ENCODE measurements at regions not wholly inside any gene's neighbourhood (a gene's known extent, or its start where the extent isn't known, plus 50 kb on each side); places are given as distances from the start of the nearest gene placed in this dataset.

DNA sequence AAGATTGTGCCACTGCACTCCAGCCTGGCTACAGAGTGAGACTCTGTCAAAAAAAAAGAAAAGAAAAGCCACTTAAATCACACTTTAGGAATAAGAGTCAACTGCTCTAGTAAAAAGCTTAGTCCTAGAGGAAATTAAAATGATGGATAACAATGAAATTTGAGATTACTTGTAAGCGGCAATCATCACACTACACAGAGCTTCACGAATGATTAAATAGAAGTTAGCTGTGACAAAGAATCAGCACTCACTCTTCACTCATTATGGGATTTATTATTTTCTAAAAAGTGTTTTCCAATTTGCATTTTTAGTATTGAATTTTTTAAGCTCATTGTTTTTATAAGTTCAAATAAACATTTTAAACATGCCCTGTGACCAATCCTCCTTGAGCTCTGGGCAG is 718.0 kb downstream of the UTRN start:
- TF ChIP-seq, protein P1, sequence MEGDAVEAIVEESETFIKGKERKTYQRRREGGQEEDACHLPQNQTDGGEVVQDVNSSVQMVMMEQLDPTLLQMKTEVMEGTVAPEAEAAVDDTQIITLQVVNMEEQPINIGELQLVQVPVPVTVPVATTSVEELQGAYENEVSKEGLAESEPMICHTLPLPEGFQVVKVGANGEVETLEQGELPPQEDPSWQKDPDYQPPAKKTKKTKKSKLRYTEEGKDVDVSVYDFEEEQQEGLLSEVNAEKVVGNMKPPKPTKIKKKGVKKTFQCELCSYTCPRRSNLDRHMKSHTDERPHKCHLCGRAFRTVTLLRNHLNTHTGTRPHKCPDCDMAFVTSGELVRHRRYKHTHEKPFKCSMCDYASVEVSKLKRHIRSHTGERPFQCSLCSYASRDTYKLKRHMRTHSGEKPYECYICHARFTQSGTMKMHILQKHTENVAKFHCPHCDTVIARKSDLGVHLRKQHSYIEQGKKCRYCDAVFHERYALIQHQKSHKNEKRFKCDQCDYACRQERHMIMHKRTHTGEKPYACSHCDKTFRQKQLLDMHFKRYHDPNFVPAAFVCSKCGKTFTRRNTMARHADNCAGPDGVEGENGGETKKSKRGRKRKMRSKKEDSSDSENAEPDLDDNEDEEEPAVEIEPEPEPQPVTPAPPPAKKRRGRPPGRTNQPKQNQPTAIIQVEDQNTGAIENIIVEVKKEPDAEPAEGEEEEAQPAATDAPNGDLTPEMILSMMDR (IDR thresholded peaks at IDR 0.05), result no peak
- TF ChIP-seq SMAD3 (CRISPR knock-in tag; IDR thresholded peaks at IDR 0.05; ENCODE audit: borderline replicate concordance) (no peak), NR2C2 (CRISPR knock-in tag; IDR thresholded peaks at IDR 0.05) (no peak), FOXP1 (CRISPR knock-in tag; IDR thresholded peaks at IDR 0.05; ENCODE audit: borderline replicate concordance) (no peak), ELF4 (CRISPR knock-in tag; IDR thresholded peaks at IDR 0.05; ENCODE audit: low read depth) (no peak), NFYB (CRISPR knock-in tag; conservative IDR thresholded peaks at IDR 0.05; ENCODE audit: low read depth) (no peak), ZNF263 (CRISPR knock-in tag; IDR thresholded peaks at IDR 0.05; ENCODE audit: low read depth) (no peak), KAT7 (CRISPR knock-in tag; IDR thresholded peaks at IDR 0.05; ENCODE audit: borderline replicate concordance) (no peak)
- TF ChIP-seq, protein P2, sequence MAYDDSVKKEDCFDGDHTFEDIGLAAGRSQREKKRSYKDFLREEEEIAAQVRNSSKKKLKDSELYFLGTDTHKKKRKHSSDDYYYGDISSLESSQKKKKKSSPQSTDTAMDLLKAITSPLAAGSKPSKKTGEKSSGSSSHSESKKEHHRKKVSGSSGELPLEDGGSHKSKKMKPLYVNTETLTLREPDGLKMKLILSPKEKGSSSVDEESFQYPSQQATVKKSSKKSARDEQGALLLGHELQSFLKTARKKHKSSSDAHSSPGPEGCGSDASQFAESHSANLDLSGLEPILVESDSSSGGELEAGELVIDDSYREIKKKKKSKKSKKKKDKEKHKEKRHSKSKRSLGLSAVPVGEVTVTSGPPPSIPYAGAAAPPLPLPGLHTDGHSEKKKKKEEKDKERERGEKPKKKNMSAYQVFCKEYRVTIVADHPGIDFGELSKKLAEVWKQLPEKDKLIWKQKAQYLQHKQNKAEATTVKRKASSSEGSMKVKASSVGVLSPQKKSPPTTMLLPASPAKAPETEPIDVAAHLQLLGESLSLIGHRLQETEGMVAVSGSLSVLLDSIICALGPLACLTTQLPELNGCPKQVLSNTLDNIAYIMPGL (CRISPR knock-in tag; IDR thresholded peaks at IDR 0.05), result no peak
- TF ChIP-seq, protein P3, sequence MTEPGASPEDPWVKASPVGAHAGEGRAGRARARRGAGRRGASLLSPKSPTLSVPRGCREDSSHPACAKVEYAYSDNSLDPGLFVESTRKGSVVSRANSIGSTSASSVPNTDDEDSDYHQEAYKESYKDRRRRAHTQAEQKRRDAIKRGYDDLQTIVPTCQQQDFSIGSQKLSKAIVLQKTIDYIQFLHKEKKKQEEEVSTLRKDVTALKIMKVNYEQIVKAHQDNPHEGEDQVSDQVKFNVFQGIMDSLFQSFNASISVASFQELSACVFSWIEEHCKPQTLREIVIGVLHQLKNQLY (CRISPR knock-in tag; IDR thresholded peaks at IDR 0.05), result no peak
- TF ChIP-seq, protein P4, sequence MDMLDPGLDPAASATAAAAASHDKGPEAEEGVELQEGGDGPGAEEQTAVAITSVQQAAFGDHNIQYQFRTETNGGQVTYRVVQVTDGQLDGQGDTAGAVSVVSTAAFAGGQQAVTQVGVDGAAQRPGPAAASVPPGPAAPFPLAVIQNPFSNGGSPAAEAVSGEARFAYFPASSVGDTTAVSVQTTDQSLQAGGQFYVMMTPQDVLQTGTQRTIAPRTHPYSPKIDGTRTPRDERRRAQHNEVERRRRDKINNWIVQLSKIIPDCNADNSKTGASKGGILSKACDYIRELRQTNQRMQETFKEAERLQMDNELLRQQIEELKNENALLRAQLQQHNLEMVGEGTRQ (CRISPR knock-in tag; IDR thresholded peaks at IDR 0.05), result no peak
- TF ChIP-seq, protein P5, sequence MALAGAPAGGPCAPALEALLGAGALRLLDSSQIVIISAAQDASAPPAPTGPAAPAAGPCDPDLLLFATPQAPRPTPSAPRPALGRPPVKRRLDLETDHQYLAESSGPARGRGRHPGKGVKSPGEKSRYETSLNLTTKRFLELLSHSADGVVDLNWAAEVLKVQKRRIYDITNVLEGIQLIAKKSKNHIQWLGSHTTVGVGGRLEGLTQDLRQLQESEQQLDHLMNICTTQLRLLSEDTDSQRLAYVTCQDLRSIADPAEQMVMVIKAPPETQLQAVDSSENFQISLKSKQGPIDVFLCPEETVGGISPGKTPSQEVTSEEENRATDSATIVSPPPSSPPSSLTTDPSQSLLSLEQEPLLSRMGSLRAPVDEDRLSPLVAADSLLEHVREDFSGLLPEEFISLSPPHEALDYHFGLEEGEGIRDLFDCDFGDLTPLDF (CRISPR knock-in tag; IDR thresholded peaks at IDR 0.05), result no peak

Measured in WTC11 (cell line).